H9 (cell line): ENCODE measurements at regions not wholly inside any gene's neighbourhood (a gene's known extent, or its start where the extent isn't known, plus 50 kb on each side); places are given as distances from the start of the nearest gene placed in this dataset.

Experiments
- DNase-seq: peaks from one replicate; pipeline ENCODE4 v3.0.0-alpha.2; 2017
- H2AFZ ChIP-seq: one replicate; pipeline ENCODE4 v1.6.1; 2013; ENCODE audit warnings: mild to moderate bottlenecking, low read length, control low read depth, moderate library complexity
- H2AK5ac ChIP-seq: 2 replicates; pipeline ENCODE4 v1.6.1; 2013; ENCODE audit warnings: low read length, control low read depth, mixed read lengths; ENCODE audit not compliant: insufficient read length
- H2BK120ac ChIP-seq: one replicate; pipeline ENCODE4 v1.6.1; 2013; ENCODE audit warnings: low read depth, mild to moderate bottlenecking, low read length, control low read depth, inconsistent platforms; ENCODE audit not compliant: poor library complexity, severe bottlenecking
- H2BK12ac ChIP-seq: 2 replicates; pipeline ENCODE4 v1.6.1; 2013; ENCODE audit warnings: low read length, control low read depth, mixed read lengths, low read depth; ENCODE audit not compliant: insufficient read length
- H2BK15ac ChIP-seq: 2 replicates; pipeline ENCODE4 v1.6.1; 2013; ENCODE audit warnings: low read depth, low read length, control low read depth
- H2BK20ac ChIP-seq: one replicate; pipeline ENCODE4 v1.6.1; 2013; ENCODE audit warnings: low read depth, mild to moderate bottlenecking, low read length, control low read depth, inconsistent platforms; ENCODE audit not compliant: poor library complexity, severe bottlenecking
- H2BK5ac ChIP-seq: 2 replicates; pipeline ENCODE4 v1.6.1; 2013; ENCODE audit warnings: low read length, control low read depth, mixed read lengths; ENCODE audit not compliant: insufficient read length
- H3K14ac ChIP-seq: 2 replicates; pipeline ENCODE4 v1.6.1; 2013; ENCODE audit warnings: low read length, control low read depth; ENCODE audit not compliant: insufficient read depth
- H3K18ac ChIP-seq: 2 replicates; pipeline ENCODE4 v1.6.1; 2013; ENCODE audit warnings: low read depth, mild to moderate bottlenecking, mixed read lengths, low read length, control low read depth; ENCODE audit not compliant: insufficient read length
- H3K23ac ChIP-seq: 2 replicates; pipeline ENCODE4 v1.6.1; 2013; ENCODE audit warnings: low read length, control low read depth, mixed read lengths, low read depth; ENCODE audit not compliant: insufficient read length
- H3K23me2 ChIP-seq: 2 replicates; pipeline ENCODE4 v1.6.1; 2013; ENCODE audit warnings: low read depth, mild to moderate bottlenecking, mixed read lengths, low read length, control low read depth; ENCODE audit not compliant: insufficient read length, poor library complexity, severe bottlenecking
- H3K27ac ChIP-seq: 2 replicates; pipeline ENCODE4 v1.5.1; 2013; ENCODE audit warnings: low read length, control low read depth, mixed read lengths, low read depth; ENCODE audit not compliant: insufficient read length
- H3K27me3 ChIP-seq: 2 replicates; pipeline ENCODE4 v1.6.1; 2013; ENCODE audit warnings: low read length, control low read depth, inconsistent platforms; ENCODE audit not compliant: insufficient read depth
- H3K4ac ChIP-seq: 2 replicates; pipeline ENCODE4 v1.6.1; 2013; ENCODE audit warnings: low read depth, mild to moderate bottlenecking, control low read depth, inconsistent platforms, low read length, moderate library complexity
- H3K4me1 ChIP-seq: 2 replicates; pipeline ENCODE4 v1.6.1; 2013; ENCODE audit warnings: low read length, control low read depth, inconsistent platforms; ENCODE audit not compliant: insufficient read depth
- H3K4me2 ChIP-seq: 2 replicates; pipeline ENCODE4 v1.6.1; 2013; ENCODE audit warnings: low read length, control low read depth, mixed read lengths; ENCODE audit not compliant: insufficient read length, insufficient read depth
- H3K56ac ChIP-seq: 2 replicates; pipeline ENCODE4 v1.6.1; 2013; ENCODE audit warnings: low read depth, mild to moderate bottlenecking, mixed read lengths, low read length, control low read depth; ENCODE audit not compliant: insufficient read length
- H3K79me1 ChIP-seq: 2 replicates; pipeline ENCODE4 v1.6.1; 2013; ENCODE audit warnings: low read depth, mild to moderate bottlenecking, moderate library complexity, low read length, control low read depth, inconsistent platforms; ENCODE audit not compliant: insufficient read depth, poor library complexity, severe bottlenecking
- H3K79me2 ChIP-seq: 2 replicates; pipeline ENCODE4 v1.6.1; 2013; ENCODE audit warnings: low read length, control low read depth, inconsistent platforms; ENCODE audit not compliant: insufficient read depth
- H3K9ac ChIP-seq: 2 replicates; pipeline ENCODE4 v1.6.1; 2013; ENCODE audit warnings: low read length, control low read depth, mixed read lengths; ENCODE audit not compliant: insufficient read length; ENCODE audit errors: extremely low read depth
- H3K9me3 ChIP-seq: one replicate; pipeline ENCODE4 v1.6.1; 2013; ENCODE audit warnings: low read depth, low read length, inconsistent platforms; ENCODE audit not compliant: control insufficient read depth
- H3T11ph ChIP-seq: one replicate; pipeline ENCODE4 v1.6.1; 2013; ENCODE audit warnings: mild to moderate bottlenecking, low read length, control low read depth, inconsistent platforms
- H4K20me1 ChIP-seq: one replicate; pipeline ENCODE4 v1.6.1; 2013; ENCODE audit not compliant: control insufficient read depth, insufficient read length, insufficient read depth
- H4K5ac ChIP-seq: 2 replicates; pipeline ENCODE4 v1.6.1; 2013; ENCODE audit warnings: low read depth, mild to moderate bottlenecking, mixed read lengths, low read length, control low read depth; ENCODE audit not compliant: insufficient read length
- H4K8ac ChIP-seq: replicated peaks from 2 replicates; pipeline ENCODE4 v1.6.1; 2013; ENCODE audit warnings: low read length, control low read depth, mixed read lengths, low read depth; ENCODE audit not compliant: insufficient read length
- H4K91ac ChIP-seq: 2 replicates; pipeline ENCODE4 v1.6.1; 2013; ENCODE audit warnings: low read depth, mild to moderate bottlenecking, moderate library complexity, mixed read lengths, low read length, control low read depth; ENCODE audit not compliant: insufficient read length
- H3K27ac Mint-ChIP-seq, 3 experiments: 2 replicates in 2 of 3; 3 replicates in 1 of 3; pipeline ENCODE4 v1.8.0; 2020 to 2021; ENCODE audit warnings: mixed read lengths in 3 of 3, mild to moderate bottlenecking in 1 of 3, moderate library complexity in 1 of 3
- H3K27me3 Mint-ChIP-seq: 2 replicates; pipeline ENCODE4 v1.8.0; 2021; ENCODE audit warnings: low read depth, mild to moderate bottlenecking, moderate library complexity, mixed read lengths
- H3K36me3 Mint-ChIP-seq, 3 experiments: 2 replicates in 2 of 3; 3 replicates in 1 of 3; pipeline ENCODE4 v1.8.0; 2020 to 2021; ENCODE audit warnings: low read depth in 3 of 3, mixed read lengths in 3 of 3; ENCODE audit not compliant: insufficient read depth in 1 of 3
- H3K4me1 Mint-ChIP-seq, 2 experiments: 2 replicates each; pipeline ENCODE4 v1.8.0; 2020; ENCODE audit warnings: mixed read lengths in 2 of 2
- H3K4me3 Mint-ChIP-seq, 2 experiments: 2 replicates in 1 of 2; 3 replicates in 1 of 2; pipeline ENCODE4 v1.8.0; 2020 to 2021; ENCODE audit warnings: mild to moderate bottlenecking in 2 of 2, mixed read lengths in 2 of 2, moderate library complexity in 1 of 2
- H3K9me3 Mint-ChIP-seq, 2 experiments: 2 replicates in 1 of 2; 3 replicates in 1 of 2; pipeline ENCODE4 v1.8.0; 2020; ENCODE audit warnings: mild to moderate bottlenecking in 2 of 2, mixed read lengths in 2 of 2, moderate library complexity in 1 of 2
- WGBS: extraction: QIAGEN DNeasy Blood & Tissue Kit; methylation state at CpG from one replicate; pipeline ENCODE4 v1.1.7; 2013; ENCODE audit warnings: missing lambda C conversion rate, low lambda C conversion rate, mixed read lengths; ENCODE audit not compliant: insufficient read length; ENCODE audit errors: extremely low coverage; 5-methylcytosine and 5-hydroxymethylcytosine counted together
- TF ChIP-seq, protein P1 (sequence below): fragments of 200-600 bp; sonication (generic); conservative IDR thresholded peaks from 3 replicates; pipeline ENCODE4 v1.8.0; 2021; ENCODE audit warnings: antibody characterized with exemption, mild to moderate bottlenecking

DNA sequence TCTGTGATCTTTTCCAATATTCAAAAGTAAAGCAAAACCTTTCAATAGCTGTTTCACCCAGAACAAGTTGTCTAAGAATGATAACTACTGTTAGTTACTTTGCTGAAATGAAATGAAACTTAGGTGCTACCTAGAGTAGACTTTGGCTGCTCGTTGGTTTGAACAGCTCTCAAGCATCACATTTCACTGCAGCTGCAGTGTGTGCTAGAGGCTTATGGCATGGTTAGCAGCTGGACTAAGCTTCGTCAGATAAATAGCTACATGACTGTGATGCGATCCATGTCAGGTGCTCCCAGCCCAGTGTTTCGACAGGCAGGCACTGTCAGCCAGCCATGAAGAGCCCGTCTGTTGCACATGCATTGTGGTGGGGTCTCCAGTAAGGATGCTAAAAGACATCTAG, 201.1 kb downstream of the TFAP2B start:
- H3K23me2 ChIP-seq, result no peaks in the 10 kb centered on the region

More for the DNA sequence above, 201.1 kb downstream of the TFAP2B start:
- H3K9me3 Mint-ChIP-seq, result no peaks in the 10 kb centered on the region
- H2BK20ac ChIP-seq, result no peak overlapping the region
- no peak overlapping the region for H3K4me3 Mint-ChIP-seq
- H2BK120ac ChIP-seq, result no peak overlapping the region
- no peaks in the 10 kb centered on the region for H3K79me2 ChIP-seq
- no peak overlapping the region for H2AK5ac ChIP-seq
- H4K5ac ChIP-seq, result no peak overlapping the region
- H3K9me3 ChIP-seq, result no peaks in the 10 kb centered on the region
- H3T11ph ChIP-seq, result no peak overlapping the region
- no peak overlapping the region for H2AFZ ChIP-seq
- no peak overlapping the region for H3K56ac ChIP-seq
- no peak for DNase-seq
- H3K27me3 ChIP-seq, result no peaks in the 10 kb centered on the region
- H4K8ac ChIP-seq, result no peak overlapping the region
- no peak overlapping the region for H3K27ac Mint-ChIP-seq
- no peak overlapping the region for H4K91ac ChIP-seq
- no peak overlapping the region for H3K23ac ChIP-seq
- TF ChIP-seq, protein P1, sequence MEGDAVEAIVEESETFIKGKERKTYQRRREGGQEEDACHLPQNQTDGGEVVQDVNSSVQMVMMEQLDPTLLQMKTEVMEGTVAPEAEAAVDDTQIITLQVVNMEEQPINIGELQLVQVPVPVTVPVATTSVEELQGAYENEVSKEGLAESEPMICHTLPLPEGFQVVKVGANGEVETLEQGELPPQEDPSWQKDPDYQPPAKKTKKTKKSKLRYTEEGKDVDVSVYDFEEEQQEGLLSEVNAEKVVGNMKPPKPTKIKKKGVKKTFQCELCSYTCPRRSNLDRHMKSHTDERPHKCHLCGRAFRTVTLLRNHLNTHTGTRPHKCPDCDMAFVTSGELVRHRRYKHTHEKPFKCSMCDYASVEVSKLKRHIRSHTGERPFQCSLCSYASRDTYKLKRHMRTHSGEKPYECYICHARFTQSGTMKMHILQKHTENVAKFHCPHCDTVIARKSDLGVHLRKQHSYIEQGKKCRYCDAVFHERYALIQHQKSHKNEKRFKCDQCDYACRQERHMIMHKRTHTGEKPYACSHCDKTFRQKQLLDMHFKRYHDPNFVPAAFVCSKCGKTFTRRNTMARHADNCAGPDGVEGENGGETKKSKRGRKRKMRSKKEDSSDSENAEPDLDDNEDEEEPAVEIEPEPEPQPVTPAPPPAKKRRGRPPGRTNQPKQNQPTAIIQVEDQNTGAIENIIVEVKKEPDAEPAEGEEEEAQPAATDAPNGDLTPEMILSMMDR, result no peak
- no CpG with 5 or more reads among the region's 5 CpGs for WGBS
- H3K27me3 Mint-ChIP-seq, result no peaks in the 10 kb centered on the region
- no peaks in the 10 kb centered on the region for H3K4me1 ChIP-seq
- H4K20me1 ChIP-seq, result no peaks in the 10 kb centered on the region
- H3K36me3 Mint-ChIP-seq, result no peaks in the 10 kb centered on the region
- no peaks in the 10 kb centered on the region for H3K79me1 ChIP-seq
- H2BK5ac ChIP-seq, result no peak overlapping the region
- no peak overlapping the region for H3K14ac ChIP-seq
- no peak overlapping the region for H2BK15ac ChIP-seq
- H3K4me1 Mint-ChIP-seq, result peaks cover 5% of the 10 kb centered on the region in 2 experiments; a peak in 2 of 4 replicates
- H3K4me2 ChIP-seq, result no peak overlapping the region
- H3K4ac ChIP-seq, result no peak overlapping the region
- H3K18ac ChIP-seq, result no peak overlapping the region
- no peak overlapping the region for H2BK12ac ChIP-seq
- no peak overlapping the region for H3K27ac ChIP-seq
- no peak overlapping the region for H3K9ac ChIP-seq
